Spleen (tissue), 11 donors: ENCODE measurements at regions not wholly inside any gene's neighbourhood (a gene's known extent, or its start where the extent isn't known, plus 50 kb on each side); places are given as distances from the start of the nearest gene placed in this dataset.
A peak's percentile ranks its signal among the peaks of the same experiment; 100 is the strongest.

Experiments
- DNase-seq: peaks from one replicate; pipeline ENCODE4 v3.0.0-alpha.2; 2020
- H3K27ac ChIP-seq, 8 donors: fragments of 200-600 bp; sonication (generic) in 7 of 8; 1 replicate in 4 of 8; 2 replicates in 4 of 8; pipeline versions ENCODE4 v1.5.0 to v1.8.0; 2016 to 2021; ENCODE audit warnings: inconsistent platforms in 4 of 8, mild to moderate bottlenecking in 4 of 8, moderate library complexity in 1 of 8
- H3K27me3 ChIP-seq, 7 donors: fragments of 200-600 bp; sonication (generic) in 6 of 7; replicated peaks in 1 of 7; 1 replicate in 4 of 7; 2 replicates in 3 of 7; pipeline versions ENCODE4 v1.5.0 to v1.8.0; 2016 to 2021; ENCODE audit warnings: inconsistent platforms in 3 of 7, mild to moderate bottlenecking in 1 of 7
- H3K36me3 ChIP-seq, 6 donors: fragments of 200-600 bp; sonication (generic) in 5 of 6; 1 replicate in 4 of 6; 2 replicates in 2 of 6; pipeline versions ENCODE4 v1.5.0 to v1.8.0; 2016 to 2021; ENCODE audit warnings: inconsistent platforms in 2 of 6
- H3K4me1 ChIP-seq, 6 donors: fragments of 200-600 bp; sonication (generic) in 5 of 6; 1 replicate in 3 of 6; 2 replicates in 3 of 6; pipeline versions ENCODE4 v1.5.0 to v1.8.0; 2016 to 2021; ENCODE audit warnings: inconsistent platforms in 3 of 6
- H3K4me3 ChIP-seq, 8 donors: fragments of 200-600 bp; sonication (generic) in 7 of 8; 1 replicate in 4 of 8; 2 replicates in 4 of 8; pipeline versions ENCODE4 v1.5.0 to v1.8.0; 2016 to 2021; ENCODE audit warnings: inconsistent platforms in 4 of 8, mild to moderate bottlenecking in 4 of 8, moderate library complexity in 2 of 8
- H3K9me3 ChIP-seq, 8 donors: fragments of 200-600 bp; sonication (generic) in 7 of 8; 1 replicate in 4 of 8; 2 replicates in 4 of 8; pipeline versions ENCODE4 v1.5.0 to v1.8.0; 2016 to 2021; ENCODE audit warnings: inconsistent platforms in 4 of 8
- CTCF ChIP-seq, 11 experiments: fragments of 200-600 bp in 7 of 11; fragments of 450-650 bp in 4 of 11; sonication (generic) in 4 of 11; IDR thresholded peaks in 8 of 11; conservative IDR thresholded peaks in 3 of 11; 1 replicate in 7 of 11; 2 replicates in 4 of 11; pipeline versions ENCODE4 v1.4.0 to v1.8.0; 2016 to 2021; ENCODE audit warnings: antibody characterized with exemption in 11 of 11, inconsistent platforms in 4 of 11, mild to moderate bottlenecking in 1 of 11
- POLR2A ChIP-seq, 3 donors: fragments of 450-650 bp; IDR thresholded peaks; one replicate each; pipeline ENCODE4 v1.5.1; 2017; ENCODE audit warnings: antibody characterized with exemption in 3 of 3, mild to moderate bottlenecking in 1 of 3
- POLR2AphosphoS5 ChIP-seq, 3 donors: sonication (generic); formaldehyde crosslinking; IDR thresholded peaks; one replicate each; pipeline ENCODE4 v1.5.1; 2017; ENCODE audit warnings: antibody characterized with exemption in 3 of 3
- WGBS, 5 donors: extraction: QIAGEN DNeasy Blood & Tissue Kit in 3 of 5; methylation state at CpG; one replicate each; pipeline versions ENCODE4 v1.1.5 to v1.1.7; 2013 to 2018; 5-methylcytosine and 5-hydroxymethylcytosine counted together
- intact Hi-C: fragments of 100-400 bp; cut with DNase I; formaldehyde crosslinking; loops from one replicate; pipeline ENCODE4 v1.15.0; 2023; ENCODE audit warnings: low total_unique reads
- donor health status: healthy with polysubstance abuse.
- donor health status: DM: no; HTN: no; CAD: no; lungs with moderate emphysema.
- donor health status: DM: no; HTN: no; CAD: no.
- donor health status: Bipolar disorder and iron deficiency.
- donor health status: healthy.
- donor health status: DM: no; HTN: no; CAD: no.
- donor health status: DM: yes; HTN: yes; CAD: no.

GRCh38 chrX:110852180-110852579 is 56.6 kb upstream of the CHRDL1 start:
- TF ChIP-seq CTCF (IDR thresholded peaks at IDR 0.05 in 8 of 11, conservative IDR thresholded peaks at IDR 0.05 in 3 of 11) (peak in 6 of 11 experiments; percentile 19 to 42 (median 29)), POLR2AphosphoS5 (IDR thresholded peaks at IDR 0.05) (no peak)
- H3K27ac ChIP-seq, result no peak overlapping the region
- no peak for DNase-seq
- H3K4me3 ChIP-seq, result no peak overlapping the region
- H3K9me3 ChIP-seq, result no peaks in the 10 kb centered on the region
- peaks cover 0 to 10% (median 0%) of the 10 kb centered on the region in 7 donors for H3K27me3 ChIP-seq
- intact Hi-C loops, result loop anchor here (10.0 kb wide), 1 partner anchor 697 kb away; no protein-coding TSS in a partner anchor
- no peaks in the 10 kb centered on the region for H3K4me1 ChIP-seq
- WGBS, 5 donors, result 35 to 61% (median 51%) methylated on average over 4 of the region's 4 CpGs
- H3K36me3 ChIP-seq, result no peaks in the 10 kb centered on the region

- 43 to 83% (median 66%) methylated on average over 1 to 4 of the region's 4 CpGs for WGBS, 5 donors
- Histone ChIP-seq H3K27ac (no peak overlapping the region), H3K27me3 (peaks cover 0 to 10% (median 0%) of the 10 kb centered on the region in 7 donors), H3K4me1 (no peaks in the 10 kb centered on the region), H3K9me3 (no peaks in the 10 kb centered on the region), H3K4me3 (no peak overlapping the region), H3K36me3 (no peaks in the 10 kb centered on the region)
- DNase-seq, result no peak
- intact Hi-C loops, result loop anchor here (10.0 kb wide), 1 partner anchor 697 kb away; no protein-coding TSS in a partner anchor
- TF ChIP-seq CTCF (IDR thresholded peaks at IDR 0.05 in 8 of 11, conservative IDR thresholded peaks at IDR 0.05 in 3 of 11) (no peak), POLR2AphosphoS5 (IDR thresholded peaks at IDR 0.05) (no peak), POLR2A (IDR thresholded peaks at IDR 0.05) (no peak)
Measured at GRCh38 chrX:110851780-110852179, 56.2 kb upstream of the CHRDL1 start.

GRCh38 chrX:110847334-110847733 is 51.7 kb upstream of the CHRDL1 start:
- DNase-seq, result no peak
- intact Hi-C loops, result loop anchor here (2.0 kb wide), 1 partner anchor 397 kb away; no protein-coding TSS in a partner anchor
- no peak overlapping the region for H3K4me3 ChIP-seq
- H3K4me1 ChIP-seq, result no peaks in the 10 kb centered on the region
- no peak overlapping the region for H3K27ac ChIP-seq
- no peaks in the 10 kb centered on the region for H3K9me3 ChIP-seq
- peaks cover 0 to 21% (median 0%) of the 10 kb centered on the region in 7 donors for H3K27me3 ChIP-seq
- H3K36me3 ChIP-seq, result no peaks in the 10 kb centered on the region
- WGBS, 5 donors, result 7 to 11% (median 8%) methylated on average over 5 of the region's 5 CpGs
- TF ChIP-seq CTCF (IDR thresholded peaks at IDR 0.05 in 8 of 11, conservative IDR thresholded peaks at IDR 0.05 in 3 of 11) (peak in 10 of 11 experiments; percentile 28 to 71 (median 58)), POLR2AphosphoS5 (IDR thresholded peaks at IDR 0.05) (no peak), POLR2A (IDR thresholded peaks at IDR 0.05) (no peak)

GRCh38 chrX:110846071-110846470 is 50.5 kb upstream of the CHRDL1 start:
- no peaks in the 10 kb centered on the region for H3K36me3 ChIP-seq
- no peak overlapping the region for H3K27ac ChIP-seq
- intact Hi-C loops, result loop anchor here (2.0 kb wide), 1 partner anchor 395 kb away; no protein-coding TSS in a partner anchor
- 75 to 94% (median 86%) methylated on average over 1 of the region's 1 CpG for WGBS, 5 donors
- H3K4me1 ChIP-seq, result no peaks in the 10 kb centered on the region
- H3K27me3 ChIP-seq, result peaks cover 0 to 21% (median 0%) of the 10 kb centered on the region in 7 donors
- no peak for TF ChIP-seq CTCF (IDR thresholded peaks at IDR 0.05 in 8 of 11, conservative IDR thresholded peaks at IDR 0.05 in 3 of 11)
- no peak for TF ChIP-seq POLR2AphosphoS5 (IDR thresholded peaks at IDR 0.05)
- no peak for DNase-seq
- H3K9me3 ChIP-seq, result no peaks in the 10 kb centered on the region
- no peak overlapping the region for H3K4me3 ChIP-seq
